HG02870 (cell line): ENCODE measurements at regions not wholly inside any gene's neighbourhood (a gene's known extent, or its start where the extent isn't known, plus 50 kb on each side); places are given as distances from the start of the nearest gene placed in this dataset.

Source experiments
- ATAC-seq: cut with Tn5 transposase; IDR thresholded peaks from one replicate; pipeline ENCODE4 v1.9.1; 2021; ENCODE audit warnings: mild to moderate bottlenecking, moderate library complexity; ENCODE audit not compliant: unreplicated experiment

DNA sequence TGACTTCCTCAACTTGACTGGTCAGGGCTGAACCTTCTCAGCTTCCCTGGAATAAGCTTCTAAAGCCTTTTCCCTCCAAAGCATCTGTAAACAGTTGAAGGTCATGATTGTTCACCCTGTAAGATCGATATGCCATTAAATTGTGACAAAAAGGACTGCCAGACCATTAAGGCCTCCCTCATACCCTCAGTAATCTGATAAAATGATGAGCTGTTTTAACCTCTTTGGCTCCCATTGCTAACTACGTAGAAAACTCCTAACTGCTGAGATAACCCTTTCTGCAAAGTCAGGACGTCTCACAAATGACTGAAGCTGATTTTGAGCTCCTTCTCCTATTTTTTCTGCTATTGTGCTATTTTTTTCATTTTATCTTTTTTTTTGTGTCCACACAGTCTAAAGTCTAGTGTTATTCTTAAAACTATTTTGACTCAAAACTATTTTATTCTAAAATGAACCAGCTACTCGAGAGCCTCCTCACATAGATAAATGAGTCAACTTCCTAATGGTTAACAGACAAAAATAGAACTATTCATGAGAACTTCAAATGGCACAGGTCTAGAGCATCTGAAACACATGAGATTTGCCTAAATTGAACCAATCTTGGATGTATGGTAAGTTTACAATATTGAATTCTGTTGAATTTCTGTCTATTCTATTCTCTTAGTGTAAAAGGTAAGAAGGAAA, 395.6 kb upstream of the TLE4 start:
- ATAC-seq, result no peak

DNA sequence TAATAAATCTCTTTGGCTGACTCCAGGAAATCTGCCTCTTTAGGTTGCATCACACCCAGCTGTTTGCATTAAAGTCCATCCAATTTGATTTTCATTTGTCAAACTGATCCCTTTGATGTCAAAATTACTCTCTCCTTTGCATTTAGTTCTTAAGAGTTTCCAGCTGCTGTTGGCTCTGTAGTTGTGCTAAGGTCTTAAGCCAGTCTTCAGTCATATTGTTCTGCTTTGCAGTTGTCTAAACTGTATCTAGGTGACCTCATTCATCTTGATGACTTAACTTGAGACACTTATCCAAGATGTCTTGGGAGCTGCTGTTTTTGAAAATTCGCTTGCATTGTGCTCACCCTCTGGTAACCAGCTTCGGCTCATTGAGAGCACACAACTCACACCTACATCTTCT, 386.9 kb upstream of the TLE4 start:
- no peak for ATAC-seq

DNA sequence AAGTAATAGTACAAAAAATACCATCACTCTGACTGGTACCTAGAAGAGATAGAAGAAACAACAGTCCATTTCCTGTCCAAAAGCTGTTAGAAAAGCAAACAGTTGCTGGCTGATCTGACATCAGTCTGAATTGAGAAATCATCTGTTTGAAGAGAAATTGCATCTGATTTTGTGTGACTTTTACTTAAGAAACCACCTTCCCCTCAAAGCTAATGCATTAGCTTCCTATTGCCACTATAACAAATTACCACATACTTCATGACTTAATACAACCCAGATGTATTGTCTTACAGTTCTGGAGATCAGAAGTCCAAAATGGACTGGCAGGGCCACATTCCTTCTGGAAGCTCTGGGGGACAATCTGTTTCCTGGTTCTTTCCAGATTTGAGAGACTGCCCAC, 385.9 kb upstream of the TLE4 start:
- ATAC-seq, result no peak

DNA sequence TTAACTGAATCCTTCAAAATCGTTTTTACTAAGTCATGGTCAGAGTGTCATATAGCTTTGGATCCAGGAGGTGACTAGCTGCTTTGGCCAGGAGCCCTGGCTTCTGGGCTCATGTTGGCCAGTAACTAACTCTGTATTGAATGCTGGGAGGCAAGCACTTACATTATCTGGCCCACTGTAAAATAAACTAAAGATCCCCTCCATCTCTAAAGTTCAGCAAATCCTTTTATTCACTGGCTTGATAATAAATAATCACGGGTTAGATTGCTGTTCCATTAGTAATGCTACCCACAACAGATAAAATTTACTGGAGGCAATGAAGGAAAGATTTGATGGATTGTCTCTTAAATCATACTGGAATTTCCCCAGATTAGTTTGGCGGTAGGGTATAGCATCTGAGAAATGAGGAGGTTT, 382.2 kb upstream of the TLE4 start:
- ATAC-seq, result no peak

DNA sequence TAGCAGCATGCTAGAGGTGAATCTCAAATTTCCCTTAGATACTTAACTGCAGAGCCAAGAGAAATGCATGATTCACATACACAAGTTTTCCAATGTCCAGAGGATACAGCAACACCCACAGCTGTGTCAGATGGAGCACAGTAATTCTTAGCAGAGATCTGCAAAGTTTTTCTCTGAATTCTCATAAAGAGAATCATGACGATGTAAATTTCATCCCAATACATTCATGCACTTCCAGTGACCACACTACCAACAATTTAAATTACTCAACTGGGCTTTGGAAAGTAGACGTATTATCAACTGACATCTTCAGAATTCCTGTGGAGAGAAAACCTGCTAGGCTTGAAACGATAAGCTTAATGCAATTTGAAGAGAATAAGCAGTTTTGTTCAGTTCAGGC, 378.8 kb upstream of the TLE4 start:
- no peak for ATAC-seq

DNA sequence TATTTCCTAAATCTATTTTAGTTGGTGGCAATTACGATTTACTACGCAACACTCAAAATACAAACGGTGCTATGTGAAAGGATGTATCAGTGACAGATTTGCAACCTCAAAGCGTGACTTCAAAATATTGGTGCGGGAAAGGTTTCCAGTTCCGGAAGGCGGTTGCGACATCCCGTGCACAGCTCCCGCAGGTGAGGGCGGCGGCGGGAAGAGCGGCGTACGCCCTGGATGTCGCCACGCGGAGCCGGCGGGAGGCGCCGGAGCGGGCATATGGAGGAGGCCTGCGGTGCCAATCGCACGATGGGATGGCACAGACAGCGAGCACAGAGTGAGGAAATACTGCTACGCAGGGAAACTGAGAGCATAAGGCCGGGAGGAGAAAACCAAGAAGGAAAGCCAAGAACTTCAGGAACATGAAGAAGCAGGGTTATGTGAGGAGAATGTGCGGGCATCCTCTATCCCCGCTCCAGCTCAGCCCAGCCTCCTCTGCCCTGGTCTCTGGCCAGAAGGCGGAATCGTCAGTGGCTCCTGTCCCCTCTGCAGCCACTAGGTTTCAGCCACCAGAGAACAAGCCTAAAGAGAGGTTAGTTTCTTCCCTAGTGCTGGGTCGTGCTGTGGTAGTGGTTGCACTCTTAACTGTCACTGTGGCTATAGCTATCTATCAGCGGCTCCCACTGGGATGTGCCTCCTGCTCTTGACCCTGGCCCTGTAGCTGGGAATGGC, 378.1 kb upstream of the TLE4 start:
- ATAC-seq, result no peak

DNA sequence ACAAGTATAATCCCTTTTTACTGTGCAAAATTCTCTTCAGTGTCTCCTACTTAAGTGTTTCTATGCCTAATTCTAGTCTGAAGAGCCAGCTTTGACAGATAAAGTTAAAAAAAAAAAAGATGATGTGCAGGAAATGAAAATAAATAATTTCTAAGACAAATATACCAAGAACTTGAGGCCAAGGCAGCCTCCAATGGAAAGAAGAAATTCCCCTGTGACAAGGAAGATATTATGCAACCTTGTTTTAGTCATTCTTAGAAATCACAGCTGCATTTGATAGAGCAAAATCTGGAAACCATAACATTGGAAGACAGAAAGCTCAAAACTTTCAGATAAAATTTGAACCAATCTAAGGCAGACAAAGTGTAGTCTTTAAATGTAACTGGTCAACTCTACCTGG, 375.9 kb upstream of the TLE4 start:
- no peak for ATAC-seq

DNA sequence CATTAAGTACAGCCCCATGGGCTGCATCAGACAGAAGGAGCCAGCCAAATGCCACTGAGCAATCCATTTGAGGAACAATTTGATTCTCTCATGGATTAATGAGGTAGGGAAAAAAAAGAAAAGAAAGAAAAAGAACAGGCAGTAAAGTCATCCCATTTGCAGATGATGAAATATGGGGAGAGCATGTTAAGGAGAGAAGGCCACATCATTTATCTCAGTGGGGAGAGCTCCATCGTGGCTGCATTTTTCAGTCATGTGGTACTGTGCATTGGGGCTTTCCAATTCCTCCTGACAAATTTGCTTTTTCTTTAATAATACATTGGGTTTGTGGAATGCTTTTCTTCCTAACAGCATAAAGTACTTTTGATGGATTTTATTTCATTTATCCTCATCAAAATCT, 375.2 kb upstream of the TLE4 start:
- no peak for ATAC-seq

DNA sequence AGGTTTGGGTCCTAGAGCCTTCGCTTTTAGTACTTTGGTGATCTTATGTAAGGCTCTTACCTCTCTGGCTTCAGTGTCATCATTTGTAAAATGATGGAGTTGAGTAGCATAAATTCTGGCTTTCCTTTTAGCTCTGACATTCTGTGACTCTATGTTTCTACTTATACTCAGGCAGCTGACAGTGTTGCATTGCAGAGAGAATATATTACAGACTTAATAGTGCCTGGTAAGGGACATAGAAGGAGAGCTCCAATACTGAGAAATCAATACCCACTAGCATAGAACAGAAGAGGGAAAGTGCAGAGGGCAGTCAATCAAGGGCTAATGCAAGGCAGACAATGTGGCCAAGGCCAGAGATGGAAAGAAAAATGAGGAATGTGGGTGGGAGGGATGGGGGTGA, 371.4 kb upstream of the TLE4 start:
- no peak for ATAC-seq

DNA sequence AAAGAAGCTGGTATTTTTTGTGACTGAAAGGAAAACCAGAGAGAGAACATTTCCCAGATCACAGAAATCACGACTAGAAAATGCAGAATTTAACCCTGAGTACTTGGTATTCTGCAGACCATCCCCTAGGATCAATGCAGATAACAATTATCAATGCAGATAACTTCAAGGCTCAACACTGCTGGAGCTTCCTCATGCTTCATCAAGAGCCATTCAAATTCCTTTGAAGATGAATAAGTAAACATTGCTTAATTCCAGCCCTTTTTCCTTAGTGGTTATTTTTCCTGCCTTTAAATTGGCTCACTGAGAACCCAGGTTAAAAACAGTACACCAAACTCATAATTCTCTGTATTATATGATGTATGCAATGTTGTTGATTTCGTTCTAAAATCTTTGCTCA, 370.1 kb upstream of the TLE4 start:
- no peak for ATAC-seq

DNA sequence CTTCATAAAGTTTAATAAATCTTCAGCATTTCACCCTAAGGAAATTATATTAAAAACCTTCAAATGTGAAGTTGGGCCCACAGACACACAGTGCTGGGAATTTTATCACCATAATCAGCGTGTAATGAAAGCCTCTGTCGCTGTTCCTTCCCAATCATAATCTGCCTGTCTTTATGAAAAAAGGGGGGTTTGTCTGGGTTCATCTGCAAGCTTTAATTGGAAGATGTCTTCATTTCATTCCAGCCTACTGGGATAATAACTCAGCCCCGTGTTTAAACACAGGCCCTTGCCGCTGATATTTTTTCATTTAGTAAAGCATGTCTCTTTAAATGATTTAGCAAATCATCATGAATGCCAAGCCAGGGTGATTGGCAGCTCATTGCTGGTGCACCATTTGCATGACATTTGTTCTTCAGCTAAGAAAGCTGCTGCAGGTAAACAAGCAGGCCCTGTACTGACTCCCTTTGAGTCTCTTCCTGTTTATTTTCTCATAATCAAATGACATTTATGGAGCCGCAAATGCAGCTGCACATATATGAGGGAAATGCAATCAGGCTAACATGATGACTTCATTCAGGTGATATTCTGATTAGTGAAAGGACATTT, 362.9 kb upstream of the TLE4 start:
- ATAC-seq, result no peak

DNA sequence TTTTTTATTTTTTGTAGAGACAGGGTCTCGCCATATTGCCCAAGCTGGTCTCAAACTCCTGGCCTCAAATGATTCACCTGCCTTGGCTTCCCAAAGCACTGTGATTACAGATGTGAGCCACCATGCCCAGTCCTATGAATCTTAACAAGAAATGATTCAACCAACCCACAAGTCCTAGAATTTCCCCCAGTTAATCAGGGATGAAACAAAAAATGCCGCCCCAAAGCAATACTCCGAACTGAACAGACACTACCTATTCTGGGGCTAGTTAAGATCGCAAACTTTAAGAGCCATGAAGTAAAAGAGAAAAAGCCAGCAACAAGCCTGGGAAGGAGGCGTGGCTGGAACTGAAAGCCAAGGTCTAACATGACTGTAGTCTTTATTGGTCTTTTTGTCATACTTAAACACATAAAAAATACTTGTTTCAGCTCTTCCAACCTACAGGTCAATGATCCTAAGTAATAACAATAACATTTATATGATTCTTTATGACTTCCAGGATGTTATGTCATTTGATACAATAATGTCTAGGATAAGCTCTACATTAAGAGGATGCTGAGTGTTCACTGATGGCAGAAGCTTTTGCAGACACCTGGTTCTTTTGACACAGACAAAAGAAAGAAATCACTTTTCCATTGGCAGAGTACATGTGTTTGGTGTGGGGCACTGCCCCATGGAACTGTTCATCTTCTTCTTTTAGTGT, 361.1 kb upstream of the TLE4 start:
- ATAC-seq, result no peak

DNA sequence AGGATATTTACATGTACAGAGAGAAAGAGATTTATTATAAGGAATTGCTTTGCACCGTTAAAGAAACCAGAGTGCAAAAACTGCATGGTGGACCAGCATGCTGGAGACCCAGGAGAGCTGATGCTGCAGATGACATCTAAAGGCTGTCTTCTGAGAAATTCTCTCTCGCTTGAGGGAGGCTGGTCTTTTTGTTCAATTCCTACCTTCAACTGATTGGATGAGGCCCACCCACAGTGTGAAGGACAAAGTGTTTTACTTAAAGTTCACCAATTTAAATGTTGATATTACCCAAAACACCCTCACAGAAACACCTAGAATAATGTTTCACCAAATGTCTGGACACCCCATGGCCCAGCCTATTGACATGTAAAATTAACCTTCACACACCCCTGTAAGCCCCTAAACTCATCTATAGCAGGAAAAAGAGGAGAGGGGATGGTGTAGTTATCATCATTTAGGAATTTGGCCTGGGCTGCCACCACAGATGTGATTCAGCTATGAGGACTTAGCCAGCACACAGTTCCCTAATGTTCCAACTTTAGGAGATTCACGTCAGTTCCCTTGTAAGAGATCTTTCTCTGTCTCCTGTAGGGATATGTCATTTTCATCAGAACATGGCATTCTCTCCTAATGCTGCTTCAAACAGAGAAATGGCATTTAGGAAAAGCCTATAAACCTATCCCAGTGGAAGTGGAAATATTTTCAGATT, 358.2 kb upstream of the TLE4 start:
- no peak for ATAC-seq

DNA sequence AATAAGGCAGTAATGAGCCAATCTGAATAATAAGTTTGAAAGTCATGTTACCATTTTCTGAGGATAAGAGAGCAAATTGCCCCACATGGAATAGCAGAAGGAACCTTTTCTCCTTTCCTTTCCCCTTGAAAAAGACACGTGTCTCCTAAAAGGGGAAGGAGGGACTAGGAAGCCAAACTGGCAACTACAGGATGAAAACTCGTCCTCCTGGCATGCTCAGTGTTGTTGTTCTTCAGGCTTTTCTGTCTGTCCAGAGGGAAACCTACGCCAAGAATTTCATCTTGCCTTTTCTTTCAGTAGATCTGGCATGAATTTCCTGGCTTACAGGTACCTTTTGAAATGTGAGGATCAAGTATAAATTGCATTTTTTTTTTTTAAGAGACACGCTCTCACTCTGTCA, 355.9 kb upstream of the TLE4 start:
- no peak for ATAC-seq

DNA sequence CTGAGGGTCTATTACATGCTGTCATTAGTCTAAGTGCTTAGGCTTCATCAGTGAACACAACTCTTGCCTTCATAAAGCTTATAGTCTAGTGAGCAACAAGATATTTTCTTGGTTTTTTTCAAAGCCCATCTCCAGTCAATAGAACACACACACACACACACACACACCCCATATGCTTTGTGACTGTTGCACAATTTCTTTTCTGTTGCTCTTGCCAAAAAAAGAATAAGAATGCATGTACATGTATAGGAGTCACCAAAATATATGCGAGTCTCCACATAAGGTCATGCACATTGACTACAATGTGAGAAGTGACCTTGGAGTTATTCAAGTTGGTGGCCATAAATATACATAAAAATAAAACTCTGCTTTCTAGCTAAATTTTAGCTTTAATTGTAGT, 351.5 kb upstream of the TLE4 start:
- no peak for ATAC-seq

DNA sequence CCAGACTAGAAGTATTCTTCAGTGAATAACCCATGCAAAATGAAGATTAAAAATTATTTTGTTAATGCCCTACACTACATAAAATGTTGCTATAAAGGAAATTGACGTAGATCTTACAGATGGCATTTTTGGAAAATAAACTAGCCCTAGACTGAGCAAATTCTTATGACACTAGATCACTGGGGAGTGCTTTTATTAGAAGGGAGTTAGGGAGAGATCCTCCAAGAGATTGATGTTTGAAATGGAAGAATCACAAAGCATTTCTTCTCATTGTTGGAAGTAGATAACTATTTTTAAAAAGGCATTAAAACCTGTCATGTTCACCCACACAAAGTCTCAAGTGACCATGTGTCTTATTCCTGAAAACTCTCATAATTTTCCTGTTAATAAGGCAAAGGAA, 351.1 kb upstream of the TLE4 start:
- ATAC-seq, result no peak

DNA sequence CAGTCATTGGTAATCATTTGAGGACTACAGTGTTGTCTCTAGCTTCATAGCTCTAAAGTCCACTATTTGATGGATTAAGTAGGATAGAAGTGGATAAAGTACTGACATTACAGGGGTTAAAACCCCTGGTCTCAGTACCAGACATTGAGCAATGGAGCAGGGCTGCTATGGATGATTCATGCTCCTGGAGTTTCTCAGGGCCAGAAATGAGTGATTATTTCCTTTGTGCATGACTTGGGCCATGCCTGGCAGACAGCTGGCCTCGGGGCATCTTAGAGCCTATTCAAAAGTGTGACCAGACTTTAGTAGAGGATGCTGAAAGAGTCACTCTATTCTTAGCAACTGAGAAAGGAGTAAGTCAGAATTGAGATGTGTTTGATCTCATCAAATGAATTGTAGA, 350.7 kb upstream of the TLE4 start:
- ATAC-seq, result no peak

DNA sequence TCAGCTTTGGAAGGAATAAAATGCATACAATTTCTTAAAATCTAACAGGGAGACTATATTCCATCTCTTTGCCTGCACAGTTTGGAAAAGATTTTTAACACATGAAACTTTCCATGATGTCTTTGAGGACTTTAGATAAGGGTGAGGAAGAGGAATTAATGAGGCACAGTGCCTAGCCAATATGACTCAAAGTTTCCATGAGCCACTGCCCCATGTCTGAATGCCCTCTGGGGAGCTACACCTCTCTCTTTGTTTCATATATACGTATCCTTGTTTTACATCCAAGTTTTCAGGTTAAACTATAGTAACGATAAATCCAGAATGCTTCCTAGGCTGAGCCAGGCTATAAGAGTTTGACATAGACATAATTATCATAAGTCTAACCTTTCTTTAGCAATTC, 349.3 kb upstream of the TLE4 start:
- no peak for ATAC-seq

DNA sequence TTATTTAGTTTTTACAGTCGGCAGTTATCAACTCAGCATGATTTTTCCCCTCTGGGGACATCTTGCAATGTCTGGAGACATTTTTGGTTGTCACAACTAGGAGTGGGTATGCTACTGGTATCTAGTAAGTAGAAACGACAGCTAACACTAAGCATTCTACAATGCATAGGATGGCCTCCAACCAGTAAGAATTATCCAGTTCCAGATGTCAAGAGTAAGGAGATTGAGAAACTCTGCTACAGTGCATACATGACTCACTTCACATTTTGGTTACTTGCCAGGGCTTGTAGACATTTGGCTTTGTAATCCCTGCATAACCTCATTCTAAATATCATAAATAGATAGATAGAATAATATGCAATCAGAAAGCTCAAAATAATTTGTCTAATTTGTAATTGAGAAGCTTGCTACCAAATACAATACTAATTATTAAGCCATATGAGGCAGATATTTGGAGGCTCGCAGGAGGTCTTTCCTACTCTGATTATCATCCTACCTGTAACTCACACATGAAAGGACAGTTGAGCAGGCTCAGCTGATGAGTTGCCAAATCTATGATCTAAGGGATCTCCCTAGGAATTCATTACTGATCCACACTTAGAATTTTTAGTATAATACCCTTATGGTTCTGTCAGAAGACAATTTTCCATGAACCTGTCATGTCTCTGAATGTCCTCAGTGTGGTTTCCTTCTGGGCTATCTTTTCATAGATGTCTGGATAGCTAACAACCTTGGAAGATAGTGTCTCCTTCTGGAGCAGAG, 346.9 kb upstream of the TLE4 start:
- no peak for ATAC-seq

DNA sequence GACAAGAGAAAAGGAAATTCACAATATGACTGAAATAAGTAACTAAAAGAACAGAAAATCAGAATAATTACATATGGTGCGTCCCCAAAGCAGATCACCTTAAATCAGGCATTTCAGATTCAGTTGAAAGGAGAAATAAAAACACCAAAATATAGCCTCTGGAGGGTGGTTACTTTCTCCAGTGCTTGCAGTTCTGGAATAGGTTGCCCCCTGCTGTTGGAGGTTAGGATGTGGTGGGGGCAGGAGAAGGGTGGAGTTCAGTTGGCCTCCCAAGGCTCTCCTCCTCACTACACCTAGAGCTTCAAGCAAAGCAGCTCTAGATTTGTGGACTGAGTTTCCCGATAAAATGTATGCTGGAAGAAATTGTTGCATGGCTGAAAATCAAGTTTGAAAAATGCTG, 338.2 kb upstream of the TLE4 start:
- ATAC-seq, result peak; percentile 77

DNA sequence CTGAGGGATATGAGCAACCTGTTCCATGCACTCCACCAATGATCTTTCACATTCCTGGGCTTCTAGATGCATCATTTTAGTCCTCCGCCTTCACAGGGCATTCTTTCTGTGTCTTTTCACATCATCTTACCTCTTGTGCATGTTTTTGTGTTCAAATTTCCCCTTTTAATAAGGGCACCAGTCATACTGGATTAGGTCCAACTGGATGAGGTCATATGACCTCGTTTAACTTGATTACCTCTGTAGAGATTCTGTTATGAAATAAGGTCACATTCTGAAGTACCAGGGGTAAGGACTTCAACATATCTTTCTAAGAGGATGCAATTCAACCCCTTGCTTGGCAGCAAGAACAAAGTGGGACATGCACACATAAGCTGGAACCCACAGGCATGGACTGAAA, 335.3 kb upstream of the TLE4 start:
- ATAC-seq, result no peak
